HG02973 (cell line): ENCODE measurements at regions not wholly inside any gene's neighbourhood (a gene's known extent, or its start where the extent isn't known, plus 50 kb on each side); places are given as distances from the start of the nearest gene placed in this dataset.

Experiments used
- ATAC-seq: cut with Tn5 transposase; IDR thresholded peaks from one replicate; pipeline ENCODE4 v1.9.1; 2021; ENCODE audit warnings: moderate library complexity; ENCODE audit not compliant: unreplicated experiment

GRCh38 chr4:166335256-166335938, 462.4 kb downstream of the TLL1 start:
- ATAC-seq = no peak

- ATAC-seq = no peak
Observed at GRCh38 chr4:166341992-166342391, 469.0 kb downstream of the TLL1 start.

- no peak for ATAC-seq
Observed at GRCh38 chr4:166363198-166363597, 490.2 kb downstream of the TLL1 start.

- no peak for ATAC-seq
Observed at GRCh38 chr4:166366012-166366411, 493.0 kb downstream of the TLL1 start.

- ATAC-seq = no peak
Observed at GRCh38 chr4:166377578-166377977, 504.5 kb downstream of the TLL1 start.

GRCh38 chr4:166386491-166387360, 513.7 kb downstream of the TLL1 start:
- ATAC-seq = no peak

GRCh38 chr4:166391501-166391900, 518.5 kb downstream of the TLL1 start:
- no peak for ATAC-seq

- no peak for ATAC-seq
Observed at GRCh38 chr4:166399021-166399420, 526.0 kb downstream of the TLL1 start.

GRCh38 chr4:166400270-166400894, 527.3 kb downstream of the TLL1 start:
- ATAC-seq = no peak

GRCh38 chr4:166413356-166413755, 540.3 kb downstream of the TLL1 start:
- ATAC-seq = no peak

GRCh38 chr4:166414431-166414830, 541.4 kb downstream of the TLL1 start:
- ATAC-seq = no peak

GRCh38 chr4:166415749-166416148, 542.7 kb downstream of the TLL1 start:
- ATAC-seq = no peak

- no peak for ATAC-seq
Observed at GRCh38 chr4:166421556-166422156, 548.6 kb downstream of the TLL1 start.

GRCh38 chr4:166422475-166422874, 549.4 kb downstream of the TLL1 start:
- no peak for ATAC-seq

GRCh38 chr4:166426300-166426863, 553.3 kb downstream of the TLL1 start:
- ATAC-seq = no peak

- no peak for ATAC-seq
Observed at GRCh38 chr4:166432125-166432524, 559.1 kb downstream of the TLL1 start.

- ATAC-seq = no peak
Observed at GRCh38 chr4:166432842-166433241, 559.8 kb downstream of the TLL1 start.

- ATAC-seq = no peak
Observed at GRCh38 chr4:166435449-166435848, 562.4 kb downstream of the TLL1 start.

- ATAC-seq = no peak
Observed at GRCh38 chr4:166458756-166459155, 585.7 kb downstream of the TLL1 start.

- ATAC-seq = no peak
Observed at GRCh38 chr4:166459621-166460020, 586.6 kb downstream of the TLL1 start.
